DND-41 (cell line): ENCODE measurements at regions not wholly inside any gene's neighbourhood (a gene's known extent, or its start where the extent isn't known, plus 50 kb on each side); places are given as distances from the start of the nearest gene placed in this dataset.

ENCODE experiments used
- EZH2 ChIP-seq: IDR thresholded peaks from 3 replicates; pipeline ENCODE4 v1.6.1; 2012; ENCODE audit warnings: borderline replicate concordance, low read depth, mild to moderate bottlenecking, moderate library complexity, low read length, inconsistent platforms; ENCODE audit not compliant: severe bottlenecking
- TF ChIP-seq, protein P1 (sequence below): IDR thresholded peaks from 2 replicates; pipeline ENCODE4 v1.5.1; 2012; ENCODE audit warnings: borderline replicate concordance, low read length, moderate library complexity, mild to moderate bottlenecking; ENCODE audit not compliant: poor library complexity, severe bottlenecking; ENCODE audit errors: extremely low read depth

DNA sequence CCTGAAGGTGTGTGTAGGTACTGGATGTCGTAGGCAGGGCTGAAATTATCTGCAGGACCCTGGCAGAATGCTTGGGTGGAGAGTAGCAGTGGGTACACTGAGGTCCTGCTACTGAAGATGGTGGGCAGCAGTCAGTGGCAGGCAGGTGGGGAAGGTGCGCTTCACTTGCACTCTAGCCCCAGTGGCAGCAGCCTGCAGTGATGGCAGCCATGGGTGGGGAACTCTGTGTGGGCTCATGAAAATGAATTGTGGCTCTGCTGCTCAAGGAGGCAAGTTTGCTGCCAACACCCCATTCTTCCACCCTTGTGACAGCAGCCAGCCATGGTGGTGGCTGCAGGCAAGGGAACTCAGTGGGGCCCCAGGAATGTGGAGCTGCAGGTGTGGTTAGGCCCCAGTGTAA lies 1242.7 kb upstream of the MIR17HG start:
- TF ChIP-seq, protein P1, sequence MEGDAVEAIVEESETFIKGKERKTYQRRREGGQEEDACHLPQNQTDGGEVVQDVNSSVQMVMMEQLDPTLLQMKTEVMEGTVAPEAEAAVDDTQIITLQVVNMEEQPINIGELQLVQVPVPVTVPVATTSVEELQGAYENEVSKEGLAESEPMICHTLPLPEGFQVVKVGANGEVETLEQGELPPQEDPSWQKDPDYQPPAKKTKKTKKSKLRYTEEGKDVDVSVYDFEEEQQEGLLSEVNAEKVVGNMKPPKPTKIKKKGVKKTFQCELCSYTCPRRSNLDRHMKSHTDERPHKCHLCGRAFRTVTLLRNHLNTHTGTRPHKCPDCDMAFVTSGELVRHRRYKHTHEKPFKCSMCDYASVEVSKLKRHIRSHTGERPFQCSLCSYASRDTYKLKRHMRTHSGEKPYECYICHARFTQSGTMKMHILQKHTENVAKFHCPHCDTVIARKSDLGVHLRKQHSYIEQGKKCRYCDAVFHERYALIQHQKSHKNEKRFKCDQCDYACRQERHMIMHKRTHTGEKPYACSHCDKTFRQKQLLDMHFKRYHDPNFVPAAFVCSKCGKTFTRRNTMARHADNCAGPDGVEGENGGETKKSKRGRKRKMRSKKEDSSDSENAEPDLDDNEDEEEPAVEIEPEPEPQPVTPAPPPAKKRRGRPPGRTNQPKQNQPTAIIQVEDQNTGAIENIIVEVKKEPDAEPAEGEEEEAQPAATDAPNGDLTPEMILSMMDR: no peak
- TF ChIP-seq EZH2: no peak
